ENCODE measurements at regions not wholly inside any gene's neighbourhood (a gene's known extent, or its start where the extent isn't known, plus 50 kb on each side); places are given as distances from the start of the nearest gene placed in this dataset.

GRCh38 chr21:25416669-25417068 is 190.6 kb downstream of the MRPL39 start:
- no peak overlapping the region for H3K4me3 ChIP-seq
- H3K27ac ChIP-seq, result no peak overlapping the region
- H3K9me3 ChIP-seq, result no peaks in the 10 kb centered on the region
- ATAC-seq, result no peak
- no peaks in the 10 kb centered on the region for H3K4me1 ChIP-seq
- intact Hi-C loops (cut with DNase I), result no loop called here
- H3K27me3 ChIP-seq, result peaks cover 0 to 5% of the 10 kb centered on the region in 2 donors
- DNase-seq, result no peak
- 44 to 45% methylated on average over 2 of the region's 2 CpGs for WGBS, 2 donors
- H3K36me3 ChIP-seq (replicated peaks in 1 of 2; ENCODE audit: insufficient read depth in 1 of 2, low read depth in 2 of 2), result no peaks in the 10 kb centered on the region
- TF ChIP-seq CTCF (IDR thresholded peaks at IDR 0.05) (no peak), POLR2A (IDR thresholded peaks at IDR 0.05) (no peak)

GRCh38 chr21:25412100-25412499 is 195.2 kb downstream of the MRPL39 start:
- DNase-seq (no peak), ATAC-seq (no peak)
- Histone ChIP-seq H3K36me3 (replicated peaks in 1 of 2; ENCODE audit: insufficient read depth in 1 of 2, low read depth in 2 of 2) (no peaks in the 10 kb centered on the region), H3K4me3 (no peak overlapping the region), H3K4me1 (no peaks in the 10 kb centered on the region), H3K9me3 (no peaks in the 10 kb centered on the region), H3K27ac (no peak overlapping the region), H3K27me3 (no peaks in the 10 kb centered on the region)
- intact Hi-C loops (cut with DNase I), result no loop called here
- no peak for TF ChIP-seq CTCF (IDR thresholded peaks at IDR 0.05)
- no peak for TF ChIP-seq POLR2A (IDR thresholded peaks at IDR 0.05)

GRCh38 chr21:25409978-25410377 is 197.3 kb downstream of the MRPL39 start:
- ATAC-seq, result no peak
- intact Hi-C loops (cut with DNase I), result no loop called here
- TF ChIP-seq CTCF (IDR thresholded peaks at IDR 0.05), result no peak
- no peak for TF ChIP-seq POLR2A (IDR thresholded peaks at IDR 0.05)
- no peak overlapping the region for H3K4me3 ChIP-seq
- no peaks in the 10 kb centered on the region for H3K9me3 ChIP-seq
- no peaks in the 10 kb centered on the region for H3K4me1 ChIP-seq
- no peaks in the 10 kb centered on the region for H3K27me3 ChIP-seq
- DNase-seq, result no peak
- no peaks in the 10 kb centered on the region for H3K36me3 ChIP-seq (replicated peaks in 1 of 2; ENCODE audit: insufficient read depth in 1 of 2, low read depth in 2 of 2)
- no peak overlapping the region for H3K27ac ChIP-seq

- 65% methylated on average over 5 of the region's 5 CpGs for WGBS, 2 donors
- intact Hi-C loops (cut with DNase I), result no loop called here
- Histone ChIP-seq H3K9me3 (no peaks in the 10 kb centered on the region), H3K27ac (no peak overlapping the region), H3K27me3 (no peaks in the 10 kb centered on the region), H3K36me3 (replicated peaks in 1 of 2; ENCODE audit: insufficient read depth in 1 of 2, low read depth in 2 of 2) (no peaks in the 10 kb centered on the region), H3K4me1 (no peaks in the 10 kb centered on the region), H3K4me3 (no peak overlapping the region)
- DNase-seq (no peak), ATAC-seq (no peak)
- TF ChIP-seq CTCF (IDR thresholded peaks at IDR 0.05), result no peak
- TF ChIP-seq POLR2A (IDR thresholded peaks at IDR 0.05), result no peak
Observed at GRCh38 chr21:25408666-25409065, 198.6 kb downstream of the MRPL39 start.

- DNase-seq (no peak), ATAC-seq (no peak)
- no peaks in the 10 kb centered on the region for H3K27me3 ChIP-seq
- H3K27ac ChIP-seq, result no peak overlapping the region
- intact Hi-C loops (cut with DNase I), result no loop called here
- no peaks in the 10 kb centered on the region for H3K4me1 ChIP-seq
- H3K36me3 ChIP-seq (replicated peaks in 1 of 2; ENCODE audit: insufficient read depth in 1 of 2, low read depth in 2 of 2), result no peaks in the 10 kb centered on the region
- H3K9me3 ChIP-seq, result no peaks in the 10 kb centered on the region
- no peak overlapping the region for H3K4me3 ChIP-seq
- 54 to 80% methylated on average over 3 to 4 of the region's 4 CpGs for WGBS, 2 donors
- no peak for TF ChIP-seq POLR2A (IDR thresholded peaks at IDR 0.05)
- TF ChIP-seq CTCF (IDR thresholded peaks at IDR 0.05), result no peak
Observed at GRCh38 chr21:25406887-25407579, 200.2 kb downstream of the MRPL39 start.

All from body of pancreas (tissue), 4 donors.